ENCODE measurements at regions not wholly inside any gene's neighbourhood (a gene's known extent, or its start where the extent isn't known, plus 50 kb on each side); places are given as distances from the start of the nearest gene placed in this dataset.

DNA sequence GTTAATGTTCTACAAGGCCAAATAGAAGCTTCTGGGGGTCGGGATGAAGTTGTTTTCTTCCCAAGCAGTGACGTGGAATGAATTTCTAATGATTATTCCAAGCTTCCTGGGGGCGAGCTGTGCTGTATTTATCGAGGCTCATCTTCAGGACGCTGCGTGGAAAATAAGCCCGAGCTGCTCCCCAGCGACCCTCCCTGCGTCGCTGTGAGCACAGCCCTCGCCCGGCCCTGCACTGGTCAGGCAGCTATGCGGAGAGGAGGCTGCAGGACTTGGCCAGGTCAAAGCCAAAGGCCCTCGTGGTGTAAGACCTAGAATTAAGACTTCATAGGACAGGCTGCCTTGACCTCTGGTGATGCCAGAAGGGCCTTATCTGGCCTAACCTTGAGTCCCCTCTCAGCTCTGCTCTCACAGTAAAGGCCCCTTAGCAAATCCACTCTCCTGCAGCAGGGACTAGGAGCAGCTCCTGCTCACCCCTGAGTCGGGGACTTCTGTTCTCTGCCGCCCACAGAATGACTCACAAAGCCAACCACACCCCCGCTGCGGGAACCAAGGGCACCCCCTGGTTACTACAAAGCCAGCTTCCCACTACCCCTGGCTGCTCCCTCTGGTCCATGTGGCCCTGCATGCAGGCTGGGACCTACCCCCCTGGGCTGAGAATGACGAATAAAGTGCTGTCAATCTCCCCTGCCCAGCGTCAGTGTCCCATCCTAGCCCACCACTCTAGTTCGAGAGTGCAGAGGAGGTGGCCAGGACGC is 501.6 kb downstream of the TCERG1L start:
- no peak for DNase-seq

DNA sequence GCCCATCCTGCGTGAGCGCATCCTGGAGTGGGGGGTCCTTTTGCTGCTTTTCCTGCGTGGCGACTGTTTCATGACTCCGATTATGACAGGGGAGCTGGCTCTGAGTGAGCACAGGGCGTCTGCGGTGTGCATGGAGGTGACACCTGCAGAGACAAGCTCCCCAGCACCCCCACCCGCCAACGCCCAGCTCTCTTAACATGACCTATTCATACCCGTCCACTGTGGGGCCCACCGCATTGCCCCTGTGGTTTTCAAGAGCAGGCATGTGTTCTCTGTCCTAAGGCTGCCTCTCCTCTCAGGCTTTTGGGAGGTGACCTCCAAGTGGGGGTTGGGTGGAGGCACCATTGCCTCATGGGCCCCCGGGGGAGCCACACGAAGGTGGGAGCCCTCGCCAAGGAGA is 500.7 kb downstream of the TCERG1L start:
- DNase-seq, result no peak

- DNase-seq, result no peak
Measured at GRCh38 chr10:130812381-130813148, 499.0 kb downstream of the TCERG1L start.

- DNase-seq, result no peak
Measured at GRCh38 chr10:130814610-130815009, 496.9 kb downstream of the TCERG1L start.

GRCh38 chr10:130816116-130816901 is 495.2 kb downstream of the TCERG1L start:
- no peak for DNase-seq

GRCh38 chr10:130817046-130817624 is 494.4 kb downstream of the TCERG1L start:
- no peak for DNase-seq

GRCh38 chr10:130817674-130818073 is 493.8 kb downstream of the TCERG1L start:
- DNase-seq, result no peak

DNA sequence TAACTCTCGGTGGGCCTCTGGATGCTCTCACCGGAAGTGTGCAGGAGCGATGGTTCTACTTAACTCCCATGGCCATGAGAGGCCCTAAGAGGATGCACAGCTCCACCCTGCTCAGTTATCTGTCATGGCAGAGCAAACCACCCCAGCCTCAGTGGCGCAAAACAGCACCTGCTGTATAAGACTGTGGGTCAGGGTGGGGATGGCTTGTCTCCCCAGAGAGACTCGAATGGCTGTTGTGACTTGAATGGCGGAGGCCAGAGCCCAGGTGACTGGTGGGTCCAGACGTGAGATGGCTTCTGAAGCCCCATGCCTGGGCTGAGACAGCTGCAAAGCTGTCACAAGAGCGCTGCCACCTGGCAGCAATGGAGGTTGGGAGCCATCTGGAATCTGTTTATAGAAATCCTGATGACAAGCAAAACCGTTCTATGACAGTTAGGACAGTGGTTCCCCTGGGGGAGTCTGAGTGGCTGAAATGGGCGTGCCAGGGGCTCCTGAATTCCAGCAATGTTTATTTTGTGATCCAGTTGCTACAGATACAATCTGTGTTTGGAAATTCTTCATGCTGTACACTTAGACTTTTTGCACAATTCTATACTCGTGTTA is 490.5 kb downstream of the TCERG1L start:
- peak; percentile 5 for DNase-seq

GRCh38 chr10:130824230-130825014 is 487.1 kb downstream of the TCERG1L start:
- no peak for DNase-seq

DNA sequence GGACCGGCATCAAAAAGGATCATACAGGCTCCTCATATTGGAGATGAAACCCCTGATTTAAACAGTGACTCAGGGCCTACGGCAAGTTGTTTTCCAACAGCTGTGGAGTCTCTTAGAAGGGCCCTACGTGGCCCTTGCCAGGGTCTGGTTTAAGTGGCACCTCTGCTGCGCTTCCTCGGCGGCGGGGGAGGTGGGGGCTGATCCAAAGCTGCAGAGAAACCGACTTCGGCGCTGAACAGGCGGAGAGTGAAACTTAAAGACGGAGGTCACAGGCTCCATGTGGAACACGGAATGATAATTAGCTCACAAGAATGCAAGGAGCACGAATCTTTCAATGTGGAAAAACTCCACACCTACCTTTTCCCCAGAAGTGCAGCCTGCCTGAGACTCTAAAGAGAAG is 477.9 kb downstream of the TCERG1L start:
- DNase-seq, result no peak

GRCh38 chr10:130834170-130834569 is 477.4 kb downstream of the TCERG1L start:
- DNase-seq, result no peak

DNA sequence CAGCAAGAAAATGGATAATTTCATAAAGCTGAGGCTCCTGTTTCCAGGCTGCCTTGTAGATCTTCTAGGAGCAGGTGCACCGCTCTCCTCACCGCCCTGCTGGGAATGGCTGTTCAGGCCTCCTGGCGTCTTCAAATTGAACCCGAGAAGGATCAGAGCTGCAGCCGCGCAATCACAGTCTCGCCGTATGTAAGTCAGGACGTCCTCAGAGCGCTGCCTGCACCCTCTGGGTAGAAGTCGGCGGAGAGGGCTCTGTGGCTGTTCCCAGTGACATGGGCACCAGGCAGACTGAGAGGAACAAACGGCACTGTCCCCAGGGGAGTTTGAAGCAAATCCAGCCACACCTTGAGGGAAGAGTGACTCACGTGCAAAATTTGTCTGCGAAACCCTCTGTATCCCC is 476.9 kb downstream of the TCERG1L start:
- DNase-seq, result no peak

GRCh38 chr10:130835068-130835467 is 476.5 kb downstream of the TCERG1L start:
- DNase-seq, result no peak

GRCh38 chr10:130836344-130836743 is 475.2 kb downstream of the TCERG1L start:
- no peak for DNase-seq

GRCh38 chr10:130843051-130843653 is 468.4 kb downstream of the TCERG1L start:
- no peak for DNase-seq

- no peak for DNase-seq
Measured at GRCh38 chr10:130844310-130844709, 467.2 kb downstream of the TCERG1L start.

DNA sequence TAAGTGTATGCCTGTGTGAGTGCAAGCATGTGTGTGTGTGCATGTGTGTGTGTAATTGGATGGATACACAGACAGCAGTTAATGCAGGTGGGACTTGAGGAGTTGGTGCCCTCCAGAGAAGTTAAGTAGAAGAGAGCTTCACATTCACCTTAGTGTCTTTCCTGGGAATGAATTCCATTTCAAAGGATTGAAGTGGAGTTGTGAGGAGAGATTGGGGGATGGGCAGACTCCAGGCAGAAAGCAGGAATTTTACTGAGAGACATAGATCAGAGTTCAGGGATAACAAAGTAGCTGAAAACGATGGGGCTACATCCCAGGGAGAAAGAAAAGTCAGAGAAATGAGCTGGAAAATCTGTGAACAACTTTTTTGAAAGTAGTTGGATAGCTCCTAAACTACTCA is 464.4 kb downstream of the TCERG1L start:
- DNase-seq, result no peak

GRCh38 chr10:130848855-130849254 is 462.7 kb downstream of the TCERG1L start:
- no peak for DNase-seq

GRCh38 chr10:130854151-130854550 is 457.4 kb downstream of the TCERG1L start:
- no peak for DNase-seq

DNA sequence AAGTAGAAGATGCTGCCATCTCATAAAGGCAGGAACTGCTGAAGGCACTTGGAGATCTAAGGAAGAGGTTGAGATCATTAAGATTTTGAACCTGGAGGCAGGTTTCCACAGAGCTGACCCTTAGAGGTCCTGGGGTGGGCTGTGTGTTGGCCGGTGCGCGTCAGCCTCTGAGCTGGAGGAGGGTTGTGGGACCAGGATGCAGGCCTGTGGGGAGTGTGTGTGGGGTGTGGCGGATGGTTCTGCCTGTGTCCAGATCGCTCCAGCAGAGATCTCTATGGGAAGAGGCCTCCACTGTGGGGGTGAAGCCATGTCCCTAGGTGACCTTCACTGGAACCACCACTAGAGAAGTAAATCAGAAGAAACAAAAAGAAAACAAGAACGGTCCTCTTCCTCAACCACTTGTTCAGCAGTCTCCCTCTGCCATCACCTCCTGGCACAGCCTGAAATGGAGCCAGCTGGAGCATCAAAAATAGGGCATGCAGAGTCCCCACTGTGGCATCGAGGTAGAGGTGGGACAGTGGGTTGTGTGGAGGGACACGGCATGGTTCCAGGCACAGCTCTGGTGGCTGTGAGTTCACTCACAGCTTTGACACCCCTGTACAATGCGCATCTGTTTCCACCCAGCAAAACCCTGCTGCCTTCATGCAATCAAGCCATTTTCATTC is 453.8 kb downstream of the TCERG1L start:
- no peak for DNase-seq

DNA sequence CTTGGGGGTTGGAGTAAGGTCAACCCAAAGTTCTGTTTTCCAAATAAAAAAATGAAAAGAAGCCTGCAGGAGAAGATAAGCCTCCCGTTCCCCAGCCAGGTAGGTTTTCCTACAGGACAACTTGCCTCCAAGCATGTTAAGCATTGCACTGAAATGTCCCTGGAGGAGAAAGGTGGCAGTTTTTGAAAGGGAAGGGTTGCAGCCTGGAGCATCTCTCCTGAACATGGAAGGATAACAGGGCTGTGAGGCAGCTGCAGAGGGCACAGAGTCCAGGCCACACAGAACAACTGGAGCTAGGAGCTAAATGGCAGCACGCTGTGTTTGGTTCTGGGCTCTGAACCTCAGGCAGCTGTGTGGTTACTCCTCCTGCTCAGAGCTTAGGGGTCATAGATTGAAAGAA is 452.9 kb downstream of the TCERG1L start:
- DNase-seq, result no peak

Measured in NCI-H524 treated with DMSO at 0.1 percent for 48 hours (cell line).